Natural killer cell (primary cell): ENCODE measurements at regions not wholly inside any gene's neighbourhood (a gene's known extent, or its start where the extent isn't known, plus 50 kb on each side); places are given as distances from the start of the nearest gene placed in this dataset.
"Not testable (repeated sequence)": the region's sequence is repeated elsewhere in the genome, so short reads cannot be mapped to it uniquely, and the experiment has no call there.

Experiments
- ATAC-seq, 3 donors: fragments of 150-1000 bp in 2 of 3; fragments of 200-7000 bp in 1 of 3; cut with Tn5 transposase; 1 replicate in 1 of 3; 2 replicates in 2 of 3; pipeline ENCODE4 v1.10.0; 2021; ENCODE audit warnings: mild to moderate bottlenecking in 2 of 3, moderate library complexity in 2 of 3
- DNase-seq, 2 donors: peaks; one replicate each; pipeline versions ENCODE4 v3.0.0 to v3.0.0-alpha.2; 2013 to 2021; ENCODE audit warnings: mixed read lengths in 1 of 2
- H3K27ac ChIP-seq: one replicate; pipeline ENCODE4 v1.5.1; 2013; ENCODE audit warnings: mild to moderate bottlenecking, low read length
- H3K27me3 ChIP-seq: one replicate; pipeline ENCODE4 v1.6.1; 2013; ENCODE audit warnings: low read length; ENCODE audit not compliant: control insufficient read depth, insufficient read depth
- H3K36me3 ChIP-seq: one replicate; pipeline ENCODE4 v1.6.1; 2013; ENCODE audit warnings: low read length; ENCODE audit not compliant: control insufficient read depth, insufficient read depth
- H3K4me1 ChIP-seq: one replicate; pipeline ENCODE4 v1.6.1; 2013; ENCODE audit warnings: low read length; ENCODE audit not compliant: control insufficient read depth, insufficient read depth
- H3K4me3 ChIP-seq: one replicate; pipeline ENCODE4 v1.5.1; 2013; ENCODE audit warnings: low read length
- H3K9me3 ChIP-seq: one replicate; pipeline ENCODE4 v1.6.1; 2013; ENCODE audit warnings: low read length; ENCODE audit not compliant: control insufficient read depth, insufficient read depth
- H3K27ac Mint-ChIP-seq, 2 donors: one replicate each; pipeline ENCODE4 v1.8.0; 2022; ENCODE audit warnings: mild to moderate bottlenecking in 2 of 2, mixed read lengths in 2 of 2, moderate library complexity in 1 of 2
- H3K27me3 Mint-ChIP-seq, 2 donors: one replicate each; pipeline ENCODE4 v1.8.0; 2022; ENCODE audit warnings: low read depth in 2 of 2, mixed read lengths in 2 of 2
- H3K36me3 Mint-ChIP-seq: one replicate; pipeline ENCODE4 v1.8.0; 2022; ENCODE audit warnings: mixed read lengths
- H3K4me1 Mint-ChIP-seq, 2 donors: one replicate each; pipeline ENCODE4 v1.8.0; 2022; ENCODE audit warnings: mixed read lengths in 2 of 2
- H3K4me3 Mint-ChIP-seq: one replicate; pipeline ENCODE4 v1.8.0; 2022; ENCODE audit warnings: mild to moderate bottlenecking, moderate library complexity, mixed read lengths
- H3K9me3 Mint-ChIP-seq, 2 donors: one replicate each; pipeline ENCODE4 v1.8.0; 2022; ENCODE audit warnings: mixed read lengths in 2 of 2
- CTCF ChIP-seq: fragments of 200-600 bp; IDR thresholded peaks from one replicate; pipeline ENCODE4 v1.8.0; 2022; ENCODE audit warnings: antibody characterized with exemption
- WGBS: methylation state at CpG from one replicate; pipeline ENCODE4 v1.1.7; 2013; ENCODE audit warnings: missing lambda C conversion rate; ENCODE audit not compliant: insufficient coverage; 5-methylcytosine and 5-hydroxymethylcytosine counted together
- intact Hi-C: fragments of 100-400 bp; cut with micrococcal nuclease; formaldehyde crosslinking; loops from one replicate; pipeline ENCODE4 v1.14.2; 2022

GRCh38 chr12:102281231-102281630 lies 83.6 kb upstream of the PMCH start:
- Mint-ChIP-seq H3K27ac (no peak overlapping the region), H3K4me1 (no peaks in the 10 kb centered on the region), H3K27me3 (no peaks in the 10 kb centered on the region), H3K36me3 (no peaks in the 10 kb centered on the region), H3K4me3 (no peak overlapping the region), H3K9me3 (peaks cover 8 to 11% of the 10 kb centered on the region in 2 donors)
- H3K9me3 ChIP-seq, result no peaks in the 10 kb centered on the region
- no peak for ATAC-seq
- H3K4me1 ChIP-seq, result no peaks in the 10 kb centered on the region
- no peak overlapping the region for H3K27ac ChIP-seq
- H3K4me3 ChIP-seq, result no peak overlapping the region
- H3K27me3 ChIP-seq, result no peaks in the 10 kb centered on the region
- TF ChIP-seq CTCF, result no peak
- H3K36me3 ChIP-seq, result no peaks in the 10 kb centered on the region
- DNase-seq, result no peak
- 70% methylated on average over 1 of the region's 1 CpG for WGBS
- intact Hi-C loops, result no loop called here

GRCh38 chr12:102255687-102256086 lies 58.1 kb upstream of the PMCH start:
- intact Hi-C loops, H3K4me3 Mint-ChIP-seq, H3K4me1 Mint-ChIP-seq, H3K4me1 ChIP-seq, H3K36me3 ChIP-seq, H3K27me3 ChIP-seq, H3K9me3 ChIP-seq, H3K9me3 Mint-ChIP-seq, H3K27me3 Mint-ChIP-seq, H3K4me3 ChIP-seq, H3K36me3 Mint-ChIP-seq, H3K27ac Mint-ChIP-seq, DNase-seq, ATAC-seq, H3K27ac ChIP-seq: not testable (repeated sequence)
- 57% methylated on average over 1 of the region's 2 CpGs for WGBS

GRCh38 chr12:102251005-102251404 lies 53.4 kb upstream of the PMCH start:
- intact Hi-C loops, ATAC-seq, H3K27ac Mint-ChIP-seq, H3K27ac ChIP-seq, H3K27me3 ChIP-seq, H3K9me3 Mint-ChIP-seq, H3K27me3 Mint-ChIP-seq, H3K4me3 ChIP-seq, H3K4me3 Mint-ChIP-seq, H3K4me1 ChIP-seq, H3K36me3 Mint-ChIP-seq, H3K9me3 ChIP-seq, DNase-seq, H3K4me1 Mint-ChIP-seq, H3K36me3 ChIP-seq: not testable (repeated sequence)
- 87% methylated on average over 7 of the region's 11 CpGs for WGBS

GRCh38 chr12:102249079-102249841 lies 51.6 kb upstream of the PMCH start:
- TF ChIP-seq CTCF, result no peak
- no peaks in the 10 kb centered on the region for H3K4me1 ChIP-seq
- no peaks in the 10 kb centered on the region for H3K27me3 ChIP-seq
- intact Hi-C loops, result no loop called here
- no peak overlapping the region for H3K27ac ChIP-seq
- H3K27me3 Mint-ChIP-seq, result no peaks in the 10 kb centered on the region
- no peak overlapping the region for H3K4me3 Mint-ChIP-seq
- H3K4me1 Mint-ChIP-seq, result no peaks in the 10 kb centered on the region
- DNase-seq (no peak), ATAC-seq (no peak)
- H3K4me3 ChIP-seq, result no peak overlapping the region
- H3K9me3 ChIP-seq, result no peaks in the 10 kb centered on the region
- H3K36me3 ChIP-seq, result no peaks in the 10 kb centered on the region
- H3K36me3 Mint-ChIP-seq, result no peaks in the 10 kb centered on the region
- 64% methylated on average over 2 of the region's 2 CpGs for WGBS
- peaks cover under 1 to 7% of the 10 kb centered on the region in 2 donors for H3K9me3 Mint-ChIP-seq
- H3K27ac Mint-ChIP-seq, result no peak overlapping the region
